ENCODE measurements at regions not wholly inside any gene's neighbourhood (a gene's known extent, or its start where the extent isn't known, plus 50 kb on each side); places are given as distances from the start of the nearest gene placed in this dataset.

DNA sequence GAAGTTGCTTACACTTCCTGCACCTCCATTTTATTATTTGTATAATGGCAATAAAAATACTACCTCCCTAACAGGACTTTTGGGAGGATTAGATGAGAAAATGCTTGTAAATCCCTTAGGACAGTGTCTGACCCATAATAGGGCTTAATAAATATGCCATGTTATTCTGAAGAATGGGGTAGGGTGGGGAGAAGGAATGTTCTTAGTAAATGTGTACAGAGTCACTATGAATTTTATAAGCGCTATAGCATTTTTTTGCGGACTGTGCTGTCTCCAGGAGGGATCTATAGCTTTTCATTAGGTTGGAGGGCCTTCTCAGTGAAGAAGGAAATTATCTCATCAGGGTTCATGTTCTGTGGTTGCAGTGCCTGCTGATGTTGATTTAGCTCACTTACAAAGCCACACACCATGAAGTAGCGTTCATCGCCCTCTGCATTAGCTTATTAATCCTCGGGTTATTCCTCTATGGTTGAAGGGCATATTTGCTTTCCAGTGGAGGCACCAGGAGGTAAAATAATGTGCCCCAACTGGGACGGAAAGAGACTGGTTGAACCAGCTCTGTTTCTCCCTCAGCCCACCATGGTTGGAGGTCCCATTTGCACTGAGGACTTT is 497.1 kb downstream of the ARHGEF28 start:
- in situ Hi-C loops (cut with MboI; ENCODE audit: low sequenced_read_pairs), result no loop called here
- DNase-seq (ENCODE audit: low spot score in 2 of 2), result no peak
- H3K9me3 ChIP-seq, result no peaks in the 10 kb centered on the region
- H3K36me3 ChIP-seq (replicated peaks), result no peaks in the 10 kb centered on the region
- no peak overlapping the region for H3K4me3 ChIP-seq
- H3K27me3 ChIP-seq (ENCODE audit: low read depth), result no peaks in the 10 kb centered on the region
- H3K4me1 ChIP-seq, result no peaks in the 10 kb centered on the region

GRCh38 chr5:74122175-74122574 is 496.2 kb downstream of the ARHGEF28 start:
- in situ Hi-C loops (cut with MboI; ENCODE audit: low sequenced_read_pairs), result no loop called here
- H3K4me3 ChIP-seq, result no peak overlapping the region
- H3K36me3 ChIP-seq (replicated peaks), result no peaks in the 10 kb centered on the region
- no peaks in the 10 kb centered on the region for H3K27me3 ChIP-seq (ENCODE audit: low read depth)
- H3K4me1 ChIP-seq, result no peaks in the 10 kb centered on the region
- H3K9me3 ChIP-seq, result no peaks in the 10 kb centered on the region
- DNase-seq (ENCODE audit: low spot score in 2 of 2), result no peak

- H3K9me3 ChIP-seq, result no peaks in the 10 kb centered on the region
Observed at GRCh38 chr5:74120585-74120984, 494.6 kb downstream of the ARHGEF28 start.

GRCh38 chr5:74118071-74118470 is 492.1 kb downstream of the ARHGEF28 start:
- Histone ChIP-seq H3K9me3 (no peaks in the 10 kb centered on the region), H3K4me1 (no peaks in the 10 kb centered on the region), H3K36me3 (replicated peaks) (no peaks in the 10 kb centered on the region), H3K4me3 (no peak overlapping the region), H3K27me3 (ENCODE audit: low read depth) (no peaks in the 10 kb centered on the region)
- no peak for DNase-seq (ENCODE audit: low spot score in 2 of 2)
- in situ Hi-C loops (cut with MboI; ENCODE audit: low sequenced_read_pairs), result no loop called here

More at GRCh38 chr5:74120585-74120984, 494.6 kb downstream of the ARHGEF28 start:
- Histone ChIP-seq H3K36me3 (replicated peaks) (no peaks in the 10 kb centered on the region), H3K27me3 (ENCODE audit: low read depth) (no peaks in the 10 kb centered on the region), H3K4me1 (no peaks in the 10 kb centered on the region), H3K4me3 (no peak overlapping the region)
- DNase-seq (ENCODE audit: low spot score in 2 of 2), result no peak
- in situ Hi-C loops (cut with MboI; ENCODE audit: low sequenced_read_pairs), result no loop called here

GRCh38 chr5:74116984-74117383 is 491.0 kb downstream of the ARHGEF28 start:
- in situ Hi-C loops (cut with MboI; ENCODE audit: low sequenced_read_pairs), result no loop called here
- H3K4me1 ChIP-seq, result no peaks in the 10 kb centered on the region
- H3K27me3 ChIP-seq (ENCODE audit: low read depth), result no peaks in the 10 kb centered on the region
- H3K4me3 ChIP-seq, result no peak overlapping the region
- no peaks in the 10 kb centered on the region for H3K9me3 ChIP-seq
- DNase-seq (ENCODE audit: low spot score in 2 of 2), result no peak
- no peaks in the 10 kb centered on the region for H3K36me3 ChIP-seq (replicated peaks)

- no peak for DNase-seq (ENCODE audit: low spot score in 2 of 2)
- no peaks in the 10 kb centered on the region for H3K36me3 ChIP-seq (replicated peaks)
- in situ Hi-C loops (cut with MboI; ENCODE audit: low sequenced_read_pairs), result no loop called here
- H3K4me3 ChIP-seq, result no peak overlapping the region
- no peaks in the 10 kb centered on the region for H3K4me1 ChIP-seq
- H3K27me3 ChIP-seq (ENCODE audit: low read depth), result no peaks in the 10 kb centered on the region
- no peaks in the 10 kb centered on the region for H3K9me3 ChIP-seq
Observed at GRCh38 chr5:74116266-74116665, 490.3 kb downstream of the ARHGEF28 start.

DNA sequence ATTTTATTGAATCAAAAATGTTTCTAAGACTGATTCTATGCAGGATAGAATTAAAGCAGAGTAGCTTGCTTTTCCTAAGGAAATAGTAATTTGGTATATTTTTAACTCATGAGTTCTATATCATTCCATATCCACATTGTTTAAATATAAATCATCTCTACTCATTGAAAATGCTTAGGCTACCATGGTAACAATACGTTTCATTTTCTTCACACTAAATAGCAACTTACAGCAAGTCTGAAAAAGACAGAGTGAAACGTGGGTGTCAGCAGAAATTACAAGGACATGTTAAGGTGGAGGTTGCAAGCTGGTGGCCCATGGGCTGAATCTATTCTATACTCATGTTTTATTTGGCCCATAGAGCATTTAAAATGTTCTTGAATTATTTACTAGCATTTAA is 487.9 kb downstream of the ARHGEF28 start:
- no peaks in the 10 kb centered on the region for H3K27me3 ChIP-seq (ENCODE audit: low read depth)

GRCh38 chr5:74113196-74113540 is 487.2 kb downstream of the ARHGEF28 start:
- Histone ChIP-seq H3K4me3 (no peak overlapping the region), H3K27me3 (ENCODE audit: low read depth) (no peaks in the 10 kb centered on the region), H3K36me3 (replicated peaks) (no peaks in the 10 kb centered on the region), H3K9me3 (no peaks in the 10 kb centered on the region), H3K4me1 (no peaks in the 10 kb centered on the region)
- DNase-seq (ENCODE audit: low spot score in 2 of 2), result no peak
- in situ Hi-C loops (cut with MboI; ENCODE audit: low sequenced_read_pairs), result no loop called here

More for the DNA sequence above, 487.9 kb downstream of the ARHGEF28 start:
- H3K4me3 ChIP-seq, result no peak overlapping the region
- no peaks in the 10 kb centered on the region for H3K4me1 ChIP-seq
- no peaks in the 10 kb centered on the region for H3K9me3 ChIP-seq
- no peaks in the 10 kb centered on the region for H3K36me3 ChIP-seq (replicated peaks)
- in situ Hi-C loops (cut with MboI; ENCODE audit: low sequenced_read_pairs), result no loop called here
- DNase-seq (ENCODE audit: low spot score in 2 of 2), result no peak

DNA sequence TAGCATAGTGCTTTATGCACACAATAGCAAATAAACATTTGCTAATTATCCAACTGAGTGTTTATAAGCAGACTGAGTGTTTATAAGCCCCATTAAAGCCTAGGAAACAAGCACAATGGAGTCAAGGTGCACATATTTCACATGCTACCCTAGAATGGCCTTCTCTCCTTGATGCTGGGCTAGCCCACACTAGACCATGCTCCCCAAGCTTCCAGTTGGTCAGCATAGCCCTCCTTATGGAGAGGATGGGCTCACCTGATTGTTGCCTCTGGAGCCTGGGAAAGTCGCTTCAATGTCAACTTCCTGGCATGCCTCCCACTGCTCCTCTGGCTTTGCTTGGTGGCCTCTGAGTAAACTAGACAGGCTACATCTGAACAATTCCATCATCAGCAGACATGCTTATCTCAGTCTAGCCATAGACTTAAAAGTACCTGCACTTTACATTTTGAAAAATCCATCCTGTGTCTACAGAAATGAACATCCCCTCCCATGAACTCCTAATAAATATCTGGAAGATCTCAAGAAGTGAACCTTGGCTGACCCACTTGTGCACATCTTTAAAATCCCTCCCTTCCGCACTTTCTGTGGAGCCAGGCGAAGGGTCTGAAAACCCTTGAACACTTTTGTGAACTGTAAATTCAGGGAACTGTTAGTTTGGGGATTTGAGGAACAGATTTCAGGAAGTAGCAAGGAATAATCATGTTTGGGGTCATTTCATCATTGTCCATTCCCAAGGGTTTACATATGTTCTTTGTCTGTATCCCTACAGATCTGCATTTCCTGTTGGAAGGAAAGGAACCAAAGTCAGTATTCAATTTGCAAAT is 486.6 kb downstream of the ARHGEF28 start:
- DNase-seq (ENCODE audit: low spot score in 2 of 2), result no peak
- H3K4me1 ChIP-seq, result no peaks in the 10 kb centered on the region
- no peaks in the 10 kb centered on the region for H3K27me3 ChIP-seq (ENCODE audit: low read depth)
- H3K4me3 ChIP-seq, result no peak overlapping the region
- H3K9me3 ChIP-seq, result no peaks in the 10 kb centered on the region
- H3K36me3 ChIP-seq (replicated peaks), result no peaks in the 10 kb centered on the region
- in situ Hi-C loops (cut with MboI; ENCODE audit: low sequenced_read_pairs), result no loop called here

- Histone ChIP-seq H3K4me3 (no peak overlapping the region), H3K27me3 (ENCODE audit: low read depth) (no peaks in the 10 kb centered on the region), H3K36me3 (replicated peaks) (no peaks in the 10 kb centered on the region), H3K4me1 (no peaks in the 10 kb centered on the region), H3K9me3 (no peaks in the 10 kb centered on the region)
- DNase-seq (ENCODE audit: low spot score in 2 of 2), result no peak
- in situ Hi-C loops (cut with MboI; ENCODE audit: low sequenced_read_pairs), result no loop called here
Observed at GRCh38 chr5:74111764-74112163, 485.8 kb downstream of the ARHGEF28 start.

- no peaks in the 10 kb centered on the region for H3K9me3 ChIP-seq
- H3K27me3 ChIP-seq (ENCODE audit: low read depth), result no peaks in the 10 kb centered on the region
- no peaks in the 10 kb centered on the region for H3K4me1 ChIP-seq
- in situ Hi-C loops (cut with MboI; ENCODE audit: low sequenced_read_pairs), result no loop called here
- no peak overlapping the region for H3K4me3 ChIP-seq
- DNase-seq (ENCODE audit: low spot score in 2 of 2), result no peak
- H3K36me3 ChIP-seq (replicated peaks), result no peaks in the 10 kb centered on the region
Observed at GRCh38 chr5:74109344-74109743, 483.3 kb downstream of the ARHGEF28 start.

DNA sequence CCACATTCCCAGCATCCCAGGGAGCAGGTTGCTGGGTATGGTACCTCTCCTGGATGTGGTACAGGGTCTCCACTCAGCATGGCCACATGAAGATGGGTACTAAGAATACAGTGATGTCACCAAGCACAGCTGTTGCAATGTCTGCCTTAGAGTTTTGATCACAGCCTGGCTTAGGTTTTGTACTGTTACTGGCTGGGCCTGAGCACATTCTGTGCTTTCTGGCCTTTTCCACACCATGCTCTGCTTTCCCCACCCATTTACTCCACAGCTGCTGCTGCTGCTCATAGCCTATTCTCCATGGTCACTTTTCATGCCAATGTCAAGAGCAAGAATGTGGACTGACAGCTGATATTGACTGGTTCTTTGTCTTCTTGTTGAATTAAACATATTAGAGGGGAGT is 481.9 kb downstream of the ARHGEF28 start:
- H3K27me3 ChIP-seq (ENCODE audit: low read depth), result no peaks in the 10 kb centered on the region
- in situ Hi-C loops (cut with MboI; ENCODE audit: low sequenced_read_pairs), result no loop called here
- no peaks in the 10 kb centered on the region for H3K36me3 ChIP-seq (replicated peaks)
- no peak for DNase-seq (ENCODE audit: low spot score in 2 of 2)
- H3K4me1 ChIP-seq, result no peaks in the 10 kb centered on the region
- no peaks in the 10 kb centered on the region for H3K9me3 ChIP-seq
- no peak overlapping the region for H3K4me3 ChIP-seq

GRCh38 chr5:74105126-74105780 is 479.3 kb downstream of the ARHGEF28 start:
- Histone ChIP-seq H3K4me1 (no peaks in the 10 kb centered on the region), H3K4me3 (no peak overlapping the region), H3K27me3 (ENCODE audit: low read depth) (no peaks in the 10 kb centered on the region), H3K9me3 (no peaks in the 10 kb centered on the region), H3K36me3 (replicated peaks) (no peaks in the 10 kb centered on the region)
- in situ Hi-C loops (cut with MboI; ENCODE audit: low sequenced_read_pairs), result no loop called here
- DNase-seq (ENCODE audit: low spot score in 2 of 2), result no peak
